ENCODE measurements at regions not wholly inside any gene's neighbourhood (a gene's known extent, or its start where the extent isn't known, plus 50 kb on each side); places are given as distances from the start of the nearest gene placed in this dataset.

DNA sequence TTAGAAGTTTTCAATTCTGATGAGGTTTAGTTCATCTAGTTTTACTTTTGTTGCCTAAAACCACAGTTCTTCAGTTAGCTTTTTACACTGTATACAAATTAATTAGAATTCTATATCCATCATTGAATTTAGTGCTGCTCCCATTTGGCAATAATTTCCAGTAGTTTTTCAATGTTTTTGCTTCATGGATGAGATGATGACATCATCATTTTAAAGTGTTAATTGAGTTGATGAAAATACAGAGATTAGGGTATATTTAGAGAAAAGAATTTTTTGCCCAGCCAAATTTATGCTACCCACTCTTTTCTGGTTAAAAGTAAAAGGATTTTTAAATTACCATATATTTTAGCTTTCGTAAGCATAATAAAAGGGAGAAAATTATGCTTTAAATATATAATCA is 323.8 kb downstream of the TMEM167A start:
- no peak overlapping the region for H3K27ac ChIP-seq (ENCODE audit: low read depth, low read length, poor library complexity, severe bottlenecking)
- no peaks in the 10 kb centered on the region for H4K20me1 ChIP-seq (ENCODE audit: insufficient read depth, low read length)
- DNase-seq (ENCODE audit: low spot score): no peak
- no peaks in the 10 kb centered on the region for H3K36me3 ChIP-seq (ENCODE audit: insufficient read depth, low read length)
- no peak overlapping the region for H2AFZ ChIP-seq (ENCODE audit: low read length)
- intact Hi-C loops (cut with micrococcal nuclease; ENCODE audit: unreplicated experiment): no loop called here
- CTCF ChIA-PET (ENCODE audit: unreplicated experiment): no interaction called here
- TF ChIP-seq, protein P1, sequence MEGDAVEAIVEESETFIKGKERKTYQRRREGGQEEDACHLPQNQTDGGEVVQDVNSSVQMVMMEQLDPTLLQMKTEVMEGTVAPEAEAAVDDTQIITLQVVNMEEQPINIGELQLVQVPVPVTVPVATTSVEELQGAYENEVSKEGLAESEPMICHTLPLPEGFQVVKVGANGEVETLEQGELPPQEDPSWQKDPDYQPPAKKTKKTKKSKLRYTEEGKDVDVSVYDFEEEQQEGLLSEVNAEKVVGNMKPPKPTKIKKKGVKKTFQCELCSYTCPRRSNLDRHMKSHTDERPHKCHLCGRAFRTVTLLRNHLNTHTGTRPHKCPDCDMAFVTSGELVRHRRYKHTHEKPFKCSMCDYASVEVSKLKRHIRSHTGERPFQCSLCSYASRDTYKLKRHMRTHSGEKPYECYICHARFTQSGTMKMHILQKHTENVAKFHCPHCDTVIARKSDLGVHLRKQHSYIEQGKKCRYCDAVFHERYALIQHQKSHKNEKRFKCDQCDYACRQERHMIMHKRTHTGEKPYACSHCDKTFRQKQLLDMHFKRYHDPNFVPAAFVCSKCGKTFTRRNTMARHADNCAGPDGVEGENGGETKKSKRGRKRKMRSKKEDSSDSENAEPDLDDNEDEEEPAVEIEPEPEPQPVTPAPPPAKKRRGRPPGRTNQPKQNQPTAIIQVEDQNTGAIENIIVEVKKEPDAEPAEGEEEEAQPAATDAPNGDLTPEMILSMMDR (conservative IDR thresholded peaks at IDR 0.05; ENCODE audit: low read length): no peak
- TF ChIP-seq EZH2phosphoT487 (IDR thresholded peaks at IDR 0.05; ENCODE audit: borderline replicate concordance, low read depth, low read length): no peak
- H3K79me2 ChIP-seq (ENCODE audit: insufficient read depth, low read depth, low read length): no peaks in the 10 kb centered on the region; the same call in 1 of the 2 replicates
- no peaks in the 10 kb centered on the region; the same call in 1 of the 2 replicates for H3K9me2 ChIP-seq (ENCODE audit: insufficient read depth, low read length)
- no peak overlapping the region for H3K4me3 ChIP-seq (ENCODE audit: low read depth, low read length, poor library complexity, severe bottlenecking)
- no TSS peak for BruUV-seq (replicated peaks)
- POLR2A ChIA-PET: no interaction called here
- H3K4me2 ChIP-seq (ENCODE audit: low read length): no peak overlapping the region
- H3K4me1 ChIP-seq (ENCODE audit: insufficient read depth, low read length, poor library complexity, severe bottlenecking): no peaks in the 10 kb centered on the region
- no peaks in the 10 kb centered on the region for H3K9me3 ChIP-seq (ENCODE audit: low read length)

DNA sequence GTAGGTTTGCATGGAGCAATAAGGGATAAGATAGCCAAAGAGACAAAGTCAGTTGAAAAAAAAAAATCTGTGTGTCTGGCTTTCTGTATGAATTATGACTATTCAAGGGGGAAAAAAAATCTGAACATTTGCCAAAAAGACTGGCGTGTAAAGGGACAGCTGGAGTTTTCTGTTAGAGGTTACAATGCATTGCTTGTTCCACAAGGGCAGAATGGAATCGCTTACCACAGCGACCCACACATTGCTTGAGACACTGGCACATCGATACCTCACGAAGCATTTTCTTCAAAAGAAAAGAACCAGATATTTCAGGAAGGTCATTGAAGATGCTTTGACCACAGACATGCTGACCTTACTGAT is 327.8 kb downstream of the TMEM167A start:
- TF ChIP-seq, protein P1 (conservative IDR thresholded peaks at IDR 0.05; ENCODE audit: low read length): no peak
- no peak for TF ChIP-seq EZH2phosphoT487 (IDR thresholded peaks at IDR 0.05; ENCODE audit: borderline replicate concordance, low read depth, low read length)
- no peaks in the 10 kb centered on the region for H3K36me3 ChIP-seq (ENCODE audit: insufficient read depth, low read length)
- no peak overlapping the region for H2AFZ ChIP-seq (ENCODE audit: low read length)
- ChIA-PET CTCF (ENCODE audit: unreplicated experiment) (no interaction called here), POLR2A (no interaction called here)
- H3K9me3 ChIP-seq (ENCODE audit: low read length): no peaks in the 10 kb centered on the region
- intact Hi-C loops (cut with micrococcal nuclease; ENCODE audit: unreplicated experiment): no loop called here
- H3K4me2 ChIP-seq (ENCODE audit: low read length): no peak overlapping the region
- no peak overlapping the region for H3K27ac ChIP-seq (ENCODE audit: low read depth, low read length, poor library complexity, severe bottlenecking)
- H3K79me2 ChIP-seq (ENCODE audit: insufficient read depth, low read depth, low read length): no peaks in the 10 kb centered on the region; the same call in 1 of the 2 replicates
- no peaks in the 10 kb centered on the region for H4K20me1 ChIP-seq (ENCODE audit: insufficient read depth, low read length)
- BruUV-seq (replicated peaks): no TSS peak
- H3K4me1 ChIP-seq (ENCODE audit: insufficient read depth, low read length, poor library complexity, severe bottlenecking): no peaks in the 10 kb centered on the region
- no peak for DNase-seq (ENCODE audit: low spot score)
- H3K9me2 ChIP-seq (ENCODE audit: insufficient read depth, low read length): no peaks in the 10 kb centered on the region
- no peak overlapping the region for H3K4me3 ChIP-seq (ENCODE audit: low read depth, low read length, poor library complexity, severe bottlenecking)

DNA sequence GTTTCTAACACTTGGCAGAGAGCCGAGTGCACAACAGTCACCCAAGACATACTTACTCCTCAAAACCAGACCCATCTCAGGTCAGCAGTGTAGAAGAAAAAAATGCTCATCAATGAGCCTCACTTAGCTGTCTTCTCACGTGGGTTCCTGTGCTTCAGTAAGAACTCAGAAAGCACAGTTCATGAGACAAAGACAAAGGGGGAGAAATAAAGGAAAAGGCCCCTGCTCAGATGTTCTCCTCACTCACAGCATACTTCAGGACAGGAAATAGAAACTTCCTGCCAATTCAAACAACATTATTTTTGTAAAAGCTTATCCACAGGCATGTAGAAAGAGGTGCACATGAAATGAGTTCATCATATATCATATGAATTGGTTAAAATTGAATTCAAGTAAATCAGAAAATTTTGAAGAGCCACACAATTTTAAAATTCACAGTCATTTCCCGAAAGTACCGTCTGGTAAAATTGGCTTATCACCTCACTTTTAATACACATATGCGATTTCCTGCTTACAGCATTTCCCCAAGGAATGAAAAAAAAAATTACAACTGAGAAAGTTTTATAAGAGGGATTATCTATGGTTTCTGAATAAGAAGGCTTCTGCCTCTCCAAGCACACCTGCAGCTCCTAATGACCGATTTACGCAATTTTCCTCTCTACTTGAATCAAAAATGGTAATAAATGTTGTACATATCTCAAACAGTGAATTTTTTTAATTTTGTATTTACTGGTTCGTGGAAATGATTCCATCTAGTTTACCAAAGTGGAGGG is 328.3 kb downstream of the TMEM167A start:
- no peak overlapping the region for H3K4me2 ChIP-seq (ENCODE audit: low read length)
- no peaks in the 10 kb centered on the region for H4K20me1 ChIP-seq (ENCODE audit: insufficient read depth, low read length)
- H2AFZ ChIP-seq (ENCODE audit: low read length): 0 out of 2 replicates have a peak overlapping the region, but pooled peaks have one; percentile 5
- no peak overlapping the region for H3K27ac ChIP-seq (ENCODE audit: low read depth, low read length, poor library complexity, severe bottlenecking)
- H3K9me2 ChIP-seq (ENCODE audit: insufficient read depth, low read length): no peaks in the 10 kb centered on the region
- BruUV-seq (replicated peaks): no TSS peak
- no peaks in the 10 kb centered on the region for H3K9me3 ChIP-seq (ENCODE audit: low read length)
- ChIA-PET POLR2A (no interaction called here), CTCF (ENCODE audit: unreplicated experiment) (no interaction called here)
- no peaks in the 10 kb centered on the region for H3K36me3 ChIP-seq (ENCODE audit: insufficient read depth, low read length)
- intact Hi-C loops (cut with micrococcal nuclease; ENCODE audit: unreplicated experiment): no loop called here
- DNase-seq (ENCODE audit: low spot score): no peak
- no peak overlapping the region for H3K4me3 ChIP-seq (ENCODE audit: low read depth, low read length, poor library complexity, severe bottlenecking)
- H3K79me2 ChIP-seq (ENCODE audit: insufficient read depth, low read depth, low read length): no peaks in the 10 kb centered on the region; the same call in 1 of the 2 replicates
- TF ChIP-seq, protein P1 (conservative IDR thresholded peaks at IDR 0.05; ENCODE audit: low read length): no peak
- TF ChIP-seq EZH2phosphoT487 (IDR thresholded peaks at IDR 0.05; ENCODE audit: borderline replicate concordance, low read depth, low read length): no peak
- H3K4me1 ChIP-seq (ENCODE audit: insufficient read depth, low read length, poor library complexity, severe bottlenecking): no peaks in the 10 kb centered on the region
